Effector memory CD8-positive, alpha-beta T cell (primary cell): ENCODE measurements at regions not wholly inside any gene's neighbourhood (a gene's known extent, or its start where the extent isn't known, plus 50 kb on each side); places are given as distances from the start of the nearest gene placed in this dataset.

ENCODE experiments used
- ATAC-seq: fragments of 150-1000 bp; cut with Tn5 transposase; replicated peaks from 2 replicates; pipeline ENCODE4 v1.10.0; 2021; ENCODE audit warnings: mild to moderate bottlenecking, moderate library complexity
- DNase-seq, 3 experiments: peaks; one replicate each; pipeline ENCODE4 v3.0.0; 2021
- H3K27ac Mint-ChIP-seq, 2 donors: one replicate each; pipeline ENCODE4 v1.8.0; 2022; ENCODE audit warnings: mild to moderate bottlenecking in 2 of 2, mixed read lengths in 2 of 2, moderate library complexity in 2 of 2
- H3K27me3 Mint-ChIP-seq, 2 donors: one replicate each; pipeline ENCODE4 v1.8.0; 2022; ENCODE audit warnings: mixed read lengths in 2 of 2
- H3K36me3 Mint-ChIP-seq: one replicate; pipeline ENCODE4 v1.8.0; 2022; ENCODE audit warnings: mild to moderate bottlenecking, moderate library complexity, mixed read lengths; ENCODE audit not compliant: insufficient read depth
- H3K4me1 Mint-ChIP-seq, 2 donors: one replicate each; pipeline ENCODE4 v1.8.0; 2022; ENCODE audit warnings: low read depth in 2 of 2, mixed read lengths in 2 of 2
- H3K4me3 Mint-ChIP-seq, 2 donors: one replicate each; pipeline ENCODE4 v1.8.0; 2022; ENCODE audit warnings: mild to moderate bottlenecking in 2 of 2, mixed read lengths in 2 of 2, moderate library complexity in 2 of 2
- H3K9me3 Mint-ChIP-seq, 2 donors: one replicate each; pipeline ENCODE4 v1.8.0; 2022; ENCODE audit warnings: mixed read lengths in 2 of 2

DNA sequence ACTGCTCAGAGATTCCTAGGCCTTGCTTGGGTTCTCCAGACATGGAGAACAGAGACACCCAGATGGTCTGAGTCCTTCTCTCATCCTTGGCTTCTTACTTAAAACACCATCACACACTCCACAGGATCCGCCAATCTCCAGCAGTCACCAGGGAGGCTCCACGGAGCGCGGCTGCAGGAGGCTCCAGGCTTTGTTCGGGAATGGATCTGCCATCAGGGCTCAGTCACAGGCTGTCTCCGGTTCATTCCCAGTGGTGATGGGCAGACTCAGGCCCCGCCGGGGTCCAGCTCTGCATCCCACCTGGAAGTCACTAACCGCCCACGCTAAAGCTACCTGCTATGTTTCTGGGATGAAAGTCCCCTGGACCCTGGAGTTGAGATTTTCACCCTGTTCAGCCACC, 312.9 kb downstream of the TCERG1L start:
- Mint-ChIP-seq H3K27me3 (peaks cover 10 to 24% of the 10 kb centered on the region in 2 donors), H3K4me1 (no peaks in the 10 kb centered on the region), H3K27ac (no peak overlapping the region), H3K36me3 (peaks cover 3% of the 10 kb centered on the region), H3K4me3 (no peak overlapping the region), H3K9me3 (peaks cover 2 to 12% of the 10 kb centered on the region in 2 donors)
- DNase-seq (no peak), ATAC-seq (no peak)

DNA sequence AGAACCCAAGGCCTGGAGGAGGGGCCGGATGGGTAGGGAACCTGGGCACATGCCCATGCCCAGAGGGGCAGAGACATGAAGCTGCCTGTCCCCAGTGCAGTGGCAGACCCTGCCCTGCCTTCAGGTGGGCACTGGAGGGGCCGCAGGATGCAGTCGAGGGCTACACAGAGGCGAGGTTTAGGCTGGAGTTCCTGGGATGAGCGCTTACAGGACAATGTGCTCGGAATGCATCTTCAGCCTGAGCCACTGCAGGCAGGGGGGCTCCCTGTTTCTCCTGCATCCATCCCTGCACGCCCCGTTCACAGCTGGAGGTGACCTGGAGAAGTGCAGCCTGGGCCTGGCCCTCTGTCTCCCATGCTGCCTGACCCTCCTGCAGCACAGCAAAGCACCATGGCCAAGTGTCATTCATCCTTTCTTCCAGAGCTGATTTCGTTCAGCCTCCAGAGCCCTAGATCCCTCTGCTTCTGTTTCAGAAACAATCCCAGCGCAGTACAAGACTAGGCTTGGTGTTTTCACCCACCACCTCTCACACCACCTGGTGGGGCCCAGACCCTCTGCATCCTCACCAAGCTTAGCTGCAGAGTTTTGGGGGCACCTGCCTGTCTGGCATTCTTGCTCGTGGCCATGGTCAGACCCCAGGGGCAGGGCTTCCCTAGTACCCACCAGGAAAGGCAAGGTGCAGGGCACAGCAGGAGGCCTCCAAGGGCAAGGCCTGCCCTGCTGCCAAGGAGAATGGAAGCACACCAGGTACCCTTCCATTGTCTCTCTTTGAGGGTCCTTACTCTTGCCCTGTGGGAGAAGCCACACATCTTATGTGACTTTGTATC, 311.9 kb downstream of the TCERG1L start:
- peaks cover 10 to 24% of the 10 kb centered on the region in 2 donors for H3K27me3 Mint-ChIP-seq
- peaks cover 2 to 12% of the 10 kb centered on the region in 2 donors for H3K9me3 Mint-ChIP-seq
- no peaks in the 10 kb centered on the region for H3K4me1 Mint-ChIP-seq
- H3K36me3 Mint-ChIP-seq, result no peaks in the 10 kb centered on the region
- no peak for DNase-seq
- ATAC-seq, result no peak
- no peak overlapping the region for H3K27ac Mint-ChIP-seq
- H3K4me3 Mint-ChIP-seq, result no peak overlapping the region

DNA sequence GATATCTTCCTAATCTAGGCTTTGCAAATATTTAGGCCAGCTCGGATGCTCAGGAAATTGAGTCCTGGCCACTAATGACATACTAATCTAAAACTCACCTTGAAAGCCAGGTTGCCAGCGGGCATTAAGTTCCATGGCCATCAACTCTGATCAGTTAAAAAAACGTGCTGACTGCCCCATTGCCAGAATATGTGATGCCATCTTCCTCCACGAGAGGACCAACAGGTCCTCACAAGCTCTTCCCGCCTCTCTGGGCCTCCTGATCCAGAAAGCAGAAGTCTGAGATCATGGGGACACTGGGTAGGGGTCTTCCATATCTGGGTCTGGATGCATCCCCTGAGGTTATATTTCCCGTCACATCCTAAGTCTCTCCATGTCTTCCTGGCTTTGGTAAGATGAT, 311.3 kb downstream of the TCERG1L start:
- no peak overlapping the region for H3K27ac Mint-ChIP-seq
- DNase-seq (no peak), ATAC-seq (no peak)
- no peaks in the 10 kb centered on the region for H3K36me3 Mint-ChIP-seq
- no peak overlapping the region for H3K4me3 Mint-ChIP-seq
- peaks cover 2 to 12% of the 10 kb centered on the region in 2 donors for H3K9me3 Mint-ChIP-seq
- H3K27me3 Mint-ChIP-seq, result peaks cover 10 to 24% of the 10 kb centered on the region in 2 donors
- no peaks in the 10 kb centered on the region for H3K4me1 Mint-ChIP-seq

DNA sequence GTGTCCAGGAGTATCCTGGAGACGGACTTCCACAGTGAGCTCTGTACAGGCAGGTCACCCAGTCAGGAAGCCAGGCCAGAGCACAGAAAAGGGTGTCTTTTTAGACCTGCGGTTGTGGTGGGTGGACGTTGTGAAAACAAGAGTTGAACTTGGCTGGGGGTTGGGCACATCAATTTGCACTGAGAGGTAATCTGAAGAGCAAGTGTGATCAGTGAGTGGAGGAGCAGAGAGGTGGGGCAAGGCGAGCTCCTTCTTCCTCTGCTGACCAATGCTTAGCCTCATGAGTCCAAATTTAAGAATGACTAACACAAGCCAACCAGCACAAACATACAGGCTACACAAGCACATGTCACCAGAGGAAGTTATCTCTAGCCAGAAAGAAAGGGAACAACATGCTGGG, 310.8 kb downstream of the TCERG1L start:
- Mint-ChIP-seq H3K4me1 (no peaks in the 10 kb centered on the region), H3K27ac (no peak overlapping the region), H3K9me3 (peaks cover 2 to 12% of the 10 kb centered on the region in 2 donors), H3K27me3 (peaks cover 10 to 24% of the 10 kb centered on the region in 2 donors), H3K36me3 (no peaks in the 10 kb centered on the region), H3K4me3 (no peak overlapping the region)
- no peak for DNase-seq
- ATAC-seq, result no peak

DNA sequence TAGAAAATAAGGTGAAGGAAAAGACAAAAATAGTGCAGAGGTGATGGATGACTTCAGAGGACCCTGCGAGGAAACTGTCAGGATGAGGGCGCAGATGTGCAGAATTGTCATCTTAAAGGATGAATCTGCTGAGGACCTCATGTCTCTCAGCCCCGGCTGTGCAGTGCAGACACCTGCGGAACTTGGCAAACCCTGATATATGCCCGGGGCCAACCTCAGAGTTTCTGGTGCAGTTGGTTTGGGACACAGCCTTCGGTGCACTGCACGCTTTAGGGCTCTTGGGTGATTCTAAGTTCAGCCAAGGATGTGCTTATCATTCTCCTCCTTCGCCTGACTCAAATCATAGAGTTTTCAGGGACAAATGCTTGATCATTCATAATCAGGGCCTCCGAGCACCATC, 310.1 kb downstream of the TCERG1L start:
- ATAC-seq (no peak), DNase-seq (no peak)
- Mint-ChIP-seq H3K4me3 (no peak overlapping the region), H3K27ac (no peak overlapping the region), H3K36me3 (no peaks in the 10 kb centered on the region), H3K27me3 (peaks cover 10 to 24% of the 10 kb centered on the region in 2 donors), H3K4me1 (no peaks in the 10 kb centered on the region), H3K9me3 (peaks cover 2 to 5% of the 10 kb centered on the region in 2 donors)

DNA sequence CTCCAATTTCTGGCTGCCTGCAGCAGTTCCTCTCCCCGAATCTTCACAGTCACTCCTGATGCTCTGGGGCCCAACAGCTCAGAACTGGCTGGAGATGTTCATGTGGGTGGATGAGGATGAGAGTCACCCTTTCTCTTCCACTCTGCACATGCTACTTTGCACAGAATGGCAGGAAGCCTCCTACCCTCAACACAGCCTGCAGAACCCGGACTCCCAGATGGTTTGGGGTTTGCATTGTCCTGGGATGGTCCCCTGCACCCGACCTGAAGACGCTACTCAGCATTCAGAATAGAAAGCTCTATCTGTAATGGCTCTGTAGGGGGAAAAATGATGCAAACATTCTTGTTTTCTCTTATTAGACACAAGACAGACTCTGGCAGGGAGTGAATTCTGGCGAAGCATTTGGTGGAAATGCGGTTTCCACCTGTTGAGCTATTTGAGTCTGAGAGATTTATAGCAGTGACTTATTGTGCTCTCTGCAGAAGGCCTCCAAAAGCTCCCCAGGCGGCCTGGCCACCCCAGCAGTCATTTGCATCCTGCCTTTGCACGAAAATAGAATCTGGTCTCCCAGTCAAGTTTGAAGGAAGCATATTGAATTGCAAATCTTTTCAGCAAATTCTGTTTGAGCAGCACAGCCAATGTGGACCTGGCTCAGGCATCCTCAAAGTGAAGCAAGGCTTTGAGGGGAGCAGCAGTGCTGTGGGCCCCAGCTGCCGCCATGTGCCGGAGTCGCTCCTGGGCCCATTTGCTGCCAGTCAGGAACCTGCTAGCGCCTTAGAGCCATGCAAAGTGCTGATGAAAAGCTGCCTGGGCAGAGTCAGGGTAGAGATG, 309.3 kb downstream of the TCERG1L start:
- no peaks in the 10 kb centered on the region for H3K4me1 Mint-ChIP-seq
- peaks cover 5 to 16% of the 10 kb centered on the region in 2 donors for H3K27me3 Mint-ChIP-seq
- no peaks in the 10 kb centered on the region for H3K36me3 Mint-ChIP-seq
- DNase-seq (no peak), ATAC-seq (no peak)
- no peak overlapping the region for H3K4me3 Mint-ChIP-seq
- H3K9me3 Mint-ChIP-seq, result peaks cover under 1 to 2% of the 10 kb centered on the region in 2 donors
- H3K27ac Mint-ChIP-seq, result no peak overlapping the region

DNA sequence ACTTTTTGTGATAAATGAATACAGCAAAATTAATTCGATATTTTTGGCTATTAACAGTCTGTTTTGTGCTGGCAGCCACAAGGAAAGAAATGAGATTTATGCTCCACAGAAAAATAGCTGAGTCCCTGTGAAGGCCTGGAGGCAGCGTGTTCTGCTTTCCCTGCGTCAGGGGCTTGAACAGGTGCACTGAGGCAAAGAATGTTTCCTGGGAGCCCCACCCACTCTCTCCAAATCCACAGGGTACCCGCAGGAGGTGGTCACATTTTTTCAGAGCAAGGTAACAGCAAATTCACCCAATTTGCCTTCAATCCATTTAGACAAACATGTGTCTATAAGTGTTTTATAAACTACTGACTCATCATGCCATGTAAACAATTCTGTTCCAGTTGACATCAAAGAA, 308.1 kb downstream of the TCERG1L start:
- H3K9me3 Mint-ChIP-seq, result peaks cover 3 to 7% of the 10 kb centered on the region in 2 donors
- H3K27ac Mint-ChIP-seq, result no peak overlapping the region
- ATAC-seq (no peak), DNase-seq (no peak)
- H3K36me3 Mint-ChIP-seq, result no peaks in the 10 kb centered on the region
- no peaks in the 10 kb centered on the region for H3K4me1 Mint-ChIP-seq
- peaks cover 0 to 14% of the 10 kb centered on the region in 2 donors for H3K27me3 Mint-ChIP-seq
- H3K4me3 Mint-ChIP-seq, result no peak overlapping the region

DNA sequence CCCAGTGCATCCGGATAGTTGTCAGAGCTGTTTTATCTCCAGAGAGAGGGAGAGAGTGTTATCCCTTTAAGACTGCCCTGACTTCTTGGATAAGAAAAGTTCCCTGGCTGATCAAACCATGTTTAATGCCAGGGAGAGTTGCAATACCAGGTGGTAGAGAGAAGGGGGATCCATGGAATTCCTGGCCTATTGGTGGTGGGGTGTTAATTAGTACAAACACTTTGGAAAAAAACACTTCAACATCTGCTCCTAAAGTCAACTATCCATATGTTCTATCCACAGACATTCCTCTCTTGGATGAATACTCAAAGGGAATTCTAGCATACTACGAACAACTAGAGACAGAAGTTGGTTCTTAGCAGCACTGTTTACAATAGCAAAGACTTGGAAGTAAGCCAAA, 307.2 kb downstream of the TCERG1L start:
- no peaks in the 10 kb centered on the region for H3K36me3 Mint-ChIP-seq
- peaks cover 0 to 14% of the 10 kb centered on the region in 2 donors for H3K27me3 Mint-ChIP-seq
- H3K4me1 Mint-ChIP-seq, result no peaks in the 10 kb centered on the region
- H3K4me3 Mint-ChIP-seq, result no peak overlapping the region
- H3K27ac Mint-ChIP-seq, result no peak overlapping the region
- H3K9me3 Mint-ChIP-seq, result peaks cover 3 to 7% of the 10 kb centered on the region in 2 donors
- DNase-seq (no peak), ATAC-seq (no peak)

DNA sequence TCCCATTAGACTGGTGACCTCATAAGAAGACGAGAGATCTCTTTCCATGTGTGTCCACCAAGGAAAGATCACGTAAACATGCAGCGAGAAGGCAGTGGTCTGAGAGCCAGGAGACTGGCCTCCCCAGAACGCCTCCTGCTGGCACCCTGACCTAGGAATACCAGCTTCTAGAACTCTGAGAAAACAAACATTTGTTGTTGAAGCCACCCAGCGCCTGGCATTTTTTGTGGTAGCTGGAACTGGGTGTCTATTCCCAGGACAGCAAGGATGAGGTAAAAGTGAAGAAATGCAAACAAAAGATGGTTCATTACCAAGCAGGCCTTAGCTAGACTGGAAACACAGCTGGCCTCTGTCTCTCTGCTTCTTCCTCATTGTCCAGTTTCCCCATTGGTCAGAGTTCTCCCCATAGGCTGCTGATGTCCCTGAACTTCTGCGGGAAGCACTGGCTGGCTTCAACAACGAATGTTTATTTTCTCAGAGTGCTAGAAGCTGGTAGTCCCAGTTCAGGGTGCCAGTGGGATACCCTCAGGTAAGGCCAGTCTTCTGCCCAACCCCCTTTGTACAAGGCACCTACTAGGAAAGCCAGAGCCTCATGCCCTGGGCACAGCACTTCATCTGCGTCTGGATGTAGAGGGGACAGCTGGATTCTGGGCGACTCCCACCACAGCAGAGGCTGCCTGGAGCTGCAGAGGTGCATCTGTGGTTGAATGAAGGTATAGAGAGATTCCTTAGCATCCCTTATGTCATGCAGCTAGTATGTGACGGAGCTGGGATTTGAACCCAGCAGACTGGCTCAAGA, 304.9 kb downstream of the TCERG1L start:
- H3K4me1 Mint-ChIP-seq, result no peaks in the 10 kb centered on the region
- peaks cover 3 to 7% of the 10 kb centered on the region in 2 donors for H3K9me3 Mint-ChIP-seq
- no peak for ATAC-seq
- no peaks in the 10 kb centered on the region for H3K27me3 Mint-ChIP-seq
- no peaks in the 10 kb centered on the region for H3K36me3 Mint-ChIP-seq
- no peak overlapping the region for H3K4me3 Mint-ChIP-seq
- DNase-seq, result no peak
- no peak overlapping the region for H3K27ac Mint-ChIP-seq

DNA sequence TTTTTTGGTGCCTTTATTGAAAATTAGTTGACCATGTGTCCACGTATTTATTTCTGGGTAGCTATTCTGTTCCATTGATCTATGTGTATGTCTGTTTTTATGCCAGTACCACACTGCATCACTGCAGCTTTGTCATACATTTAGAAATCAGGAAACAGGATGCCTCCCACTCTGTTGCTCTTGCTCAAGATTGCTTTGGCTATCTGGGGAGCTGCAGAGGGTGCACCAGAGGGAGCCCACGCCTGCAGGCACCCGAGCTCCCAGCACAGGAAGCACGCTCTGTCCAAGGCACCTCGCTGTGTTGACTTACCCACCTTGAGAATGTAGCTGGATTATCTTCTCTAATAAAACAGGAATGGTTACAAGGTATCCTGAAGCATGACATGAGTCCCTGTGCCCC, 301.7 kb downstream of the TCERG1L start:
- no peak overlapping the region for H3K4me3 Mint-ChIP-seq
- DNase-seq (no peak), ATAC-seq (no peak)
- no peak overlapping the region for H3K27ac Mint-ChIP-seq
- H3K36me3 Mint-ChIP-seq, result no peaks in the 10 kb centered on the region
- peaks cover 3 to 7% of the 10 kb centered on the region in 2 donors for H3K9me3 Mint-ChIP-seq
- H3K27me3 Mint-ChIP-seq, result peaks cover 8 to 10% of the 10 kb centered on the region in 2 donors
- H3K4me1 Mint-ChIP-seq, result no peaks in the 10 kb centered on the region

DNA sequence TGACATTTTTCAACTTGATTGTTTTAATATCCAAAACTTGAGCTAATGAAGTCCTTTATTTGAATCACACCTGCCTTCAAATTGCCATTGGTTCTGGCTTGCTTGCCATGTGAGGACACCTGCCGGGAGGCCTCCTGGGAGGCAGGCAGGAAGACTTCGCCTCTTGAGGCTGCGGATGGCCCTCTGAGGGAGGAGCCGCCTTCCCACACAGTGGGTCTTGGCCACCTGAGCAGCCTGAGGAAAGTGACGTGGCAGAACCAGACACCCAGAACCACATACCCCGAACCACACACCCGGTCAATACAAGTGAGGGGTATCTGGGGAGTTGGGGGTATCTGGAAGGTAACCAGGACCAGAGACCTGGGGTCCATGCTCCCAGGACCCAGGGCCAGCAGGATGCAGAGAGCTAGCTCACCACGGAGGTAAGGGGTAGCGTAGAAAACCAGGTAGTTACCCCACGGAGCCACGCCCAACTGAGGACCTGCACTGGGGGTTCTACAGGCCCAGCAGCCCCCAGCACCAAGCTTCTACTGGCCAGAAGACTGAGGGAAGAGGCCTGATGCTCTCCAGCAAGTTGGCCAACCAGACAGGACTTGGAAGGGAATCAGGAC, 300.5 kb downstream of the TCERG1L start:
- Mint-ChIP-seq H3K4me1 (no peaks in the 10 kb centered on the region), H3K9me3 (peaks cover 3 to 7% of the 10 kb centered on the region in 2 donors), H3K4me3 (no peak overlapping the region), H3K27me3 (peaks cover 8 to 10% of the 10 kb centered on the region in 2 donors), H3K36me3 (no peaks in the 10 kb centered on the region), H3K27ac (no peak overlapping the region)
- ATAC-seq (no peak), DNase-seq (no peak)

DNA sequence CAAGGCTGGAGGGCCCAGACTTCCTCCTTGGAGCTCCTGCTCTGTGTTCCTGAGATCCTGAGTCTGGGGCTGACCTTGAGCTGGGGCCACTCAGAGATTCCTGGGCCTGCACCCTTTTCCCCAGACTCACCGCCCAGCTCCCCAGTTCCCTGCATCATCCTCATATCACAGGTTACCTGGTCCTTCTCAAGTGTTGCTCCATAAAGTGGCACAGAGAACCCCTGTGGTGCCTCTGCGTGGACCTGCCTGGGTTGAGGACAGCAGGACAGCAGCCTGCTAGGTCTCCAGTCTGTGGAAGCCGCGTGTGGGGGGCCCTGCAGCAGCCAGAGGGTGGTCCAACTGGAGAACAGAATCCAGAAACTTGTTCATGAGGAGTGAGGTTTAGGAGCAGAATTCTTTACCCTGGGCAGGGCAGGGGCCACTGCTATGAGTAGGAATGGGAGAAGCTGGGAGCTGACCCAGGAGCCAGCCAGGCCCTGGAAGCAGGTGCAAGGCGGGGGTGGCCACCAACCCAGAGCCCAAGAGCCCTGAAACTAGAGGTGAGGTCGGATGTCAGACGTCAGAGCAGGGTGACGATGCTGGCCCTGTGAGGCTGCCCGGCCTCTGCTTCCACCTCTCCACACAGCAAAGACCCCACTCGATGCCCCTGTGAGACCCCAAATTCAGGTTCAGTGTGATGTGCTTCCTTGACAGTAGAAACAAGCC, 299.4 kb downstream of the TCERG1L start:
- H3K27me3 Mint-ChIP-seq, result peaks cover 8 to 10% of the 10 kb centered on the region in 2 donors
- H3K36me3 Mint-ChIP-seq, result no peaks in the 10 kb centered on the region
- ATAC-seq, result no peak

More for the DNA sequence above, 299.4 kb downstream of the TCERG1L start:
- Mint-ChIP-seq H3K9me3 (peaks cover 3 to 7% of the 10 kb centered on the region in 2 donors), H3K4me1 (no peaks in the 10 kb centered on the region), H3K27ac (no peak overlapping the region), H3K4me3 (no peak overlapping the region)
- DNase-seq, result no peak
